HG02852 (cell line): ENCODE measurements at regions not wholly inside any gene's neighbourhood (a gene's known extent, or its start where the extent isn't known, plus 50 kb on each side); places are given as distances from the start of the nearest gene placed in this dataset.
"Not testable (repeated sequence)": the region's sequence is repeated elsewhere in the genome, so short reads cannot be mapped to it uniquely, and the experiment has no call there.

Experiments used
- ATAC-seq: cut with Tn5 transposase; IDR thresholded peaks from one replicate; pipeline ENCODE4 v1.9.1; 2021; ENCODE audit warnings: mild to moderate bottlenecking, moderate library complexity; ENCODE audit not compliant: unreplicated experiment

GRCh38 chr22:25281675-25282345, 62.4 kb downstream of the CRYBB2 start:
- ATAC-seq: no peak

- no peak for ATAC-seq
Measured at GRCh38 chr22:25282346-25282670, 62.9 kb downstream of the CRYBB2 start.

- no peak for ATAC-seq
Measured at GRCh38 chr22:25282671-25283561, 63.5 kb downstream of the CRYBB2 start.

- ATAC-seq: not testable (repeated sequence)
Measured at GRCh38 chr22:25288481-25288880, 69.0 kb downstream of the CRYBB2 start.

GRCh38 chr22:25301912-25302311, 82.5 kb downstream of the CRYBB2 start:
- ATAC-seq: not testable (repeated sequence)

- not testable (repeated sequence) for ATAC-seq
Measured at GRCh38 chr22:25309586-25309985, 90.1 kb downstream of the CRYBB2 start.

DNA sequence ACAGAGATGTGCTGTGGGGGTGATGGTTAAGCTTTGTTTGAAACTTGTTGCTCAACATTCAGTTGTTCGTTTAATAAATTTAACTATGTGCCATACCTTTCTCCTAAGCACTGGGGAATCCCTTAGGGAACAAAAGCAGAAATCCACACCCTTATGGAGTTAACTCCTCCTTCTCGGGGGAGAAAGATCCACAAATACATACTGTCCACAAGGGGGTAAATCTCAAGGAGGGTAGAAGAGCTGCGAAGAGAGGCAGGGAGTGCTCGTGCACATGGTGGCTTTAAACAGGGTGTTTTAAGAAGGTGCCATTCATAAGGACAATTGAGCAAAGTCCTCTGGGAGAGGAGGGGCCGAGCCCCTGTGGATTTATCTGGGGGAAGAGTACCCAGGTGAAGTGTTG, 92.5 kb downstream of the CRYBB2 start:
- ATAC-seq: not testable (repeated sequence)

DNA sequence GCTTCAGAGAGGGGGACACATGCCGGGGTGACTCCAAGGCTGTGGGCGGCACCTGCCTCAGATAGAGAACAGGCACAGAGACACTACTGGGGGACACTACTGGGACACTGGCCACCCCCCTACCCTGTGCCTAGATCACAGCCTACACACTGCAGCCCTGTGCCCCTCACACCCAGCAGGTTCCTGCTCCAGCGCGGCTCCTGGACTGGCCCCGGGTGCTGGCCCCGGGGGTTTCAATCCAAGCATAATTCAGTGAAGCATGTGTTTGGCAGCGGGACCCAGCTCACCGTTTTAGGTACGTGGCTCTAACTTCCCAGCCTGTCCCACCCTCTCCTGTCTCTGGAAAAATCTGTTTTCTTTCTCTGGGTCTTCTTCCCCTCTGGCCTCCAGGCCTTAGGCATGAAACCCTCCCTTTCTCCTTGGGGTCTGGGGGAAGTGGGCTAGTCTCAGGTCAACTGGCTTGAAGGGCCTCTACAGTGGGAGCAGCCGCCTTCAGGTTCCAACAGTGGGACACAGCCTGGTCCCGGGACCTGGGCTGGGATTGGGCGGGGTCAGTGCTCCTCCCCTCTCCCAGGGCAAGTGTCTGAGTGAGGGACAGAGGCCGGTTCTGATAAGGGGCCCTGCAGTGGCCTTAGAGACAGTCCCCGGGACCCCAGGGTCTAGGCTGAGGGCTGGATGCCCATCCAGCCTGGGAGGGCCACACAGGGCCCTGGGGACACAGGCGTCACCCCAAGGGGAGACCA, 98.8 kb downstream of the CRYBB2 start:
- no peak for ATAC-seq

- ATAC-seq: no peak
Measured at GRCh38 chr22:25327018-25327755, 107.7 kb downstream of the CRYBB2 start.

DNA sequence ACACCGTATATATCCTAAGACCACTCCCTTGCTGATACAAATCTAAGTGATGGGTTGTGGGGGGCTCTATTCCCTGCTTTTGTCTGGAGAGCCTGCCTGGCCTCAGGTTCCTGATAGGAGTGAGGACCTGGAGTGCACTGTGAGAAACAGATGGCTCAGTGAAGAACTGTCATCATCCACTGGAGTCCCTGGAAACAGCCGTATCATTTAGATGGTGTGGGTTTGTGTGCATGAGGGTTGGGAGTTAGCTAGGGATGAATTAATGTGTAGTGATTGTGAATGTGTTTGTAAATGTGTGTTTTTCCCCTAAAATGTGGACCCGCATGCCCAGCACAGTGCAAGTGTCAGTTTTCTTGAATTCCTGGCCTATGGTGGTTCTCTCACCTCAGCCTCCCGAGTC, 111.6 kb downstream of the CRYBB2 start:
- ATAC-seq: no peak

GRCh38 chr22:25331911-25332310, 112.5 kb downstream of the CRYBB2 start:
- not testable (repeated sequence) for ATAC-seq

GRCh38 chr22:25332386-25332785, 112.9 kb downstream of the CRYBB2 start:
- no peak for ATAC-seq

DNA sequence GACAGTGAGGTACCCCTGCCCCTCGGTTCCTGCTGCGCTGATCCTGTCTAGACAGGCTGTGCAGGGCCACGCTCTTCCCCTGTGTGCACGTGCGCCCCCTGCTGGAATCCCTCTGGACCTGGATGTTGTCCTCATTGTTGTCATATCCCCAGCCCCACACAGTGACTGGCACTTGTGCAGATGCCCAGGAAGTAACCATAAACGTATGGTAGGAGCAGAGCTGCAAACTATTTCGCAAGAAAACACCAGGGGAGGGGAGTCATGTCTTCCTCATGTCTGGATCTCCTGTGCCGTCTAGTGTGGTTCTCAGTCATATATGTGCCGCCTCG, 114.7 kb downstream of the CRYBB2 start:
- ATAC-seq: no peak

DNA sequence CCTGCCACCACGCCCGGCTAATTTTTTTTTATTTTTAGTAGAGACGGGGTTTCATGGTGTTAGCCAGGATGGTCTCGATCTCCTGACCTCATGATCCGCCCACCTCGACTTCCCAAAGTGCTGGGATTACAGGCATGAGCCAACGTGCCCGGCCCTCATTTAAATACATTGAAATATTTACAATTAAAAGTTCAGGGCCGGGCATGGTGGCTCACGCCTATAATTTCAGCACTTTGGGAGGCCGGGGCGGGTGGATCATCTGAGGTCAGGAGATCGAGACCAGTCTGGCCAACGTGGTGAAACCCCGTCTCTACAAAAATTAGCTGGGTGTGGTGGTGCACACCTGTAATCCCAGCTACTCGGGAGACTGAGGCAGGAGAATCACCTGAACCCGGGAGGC, 115.2 kb downstream of the CRYBB2 start:
- not testable (repeated sequence) for ATAC-seq

DNA sequence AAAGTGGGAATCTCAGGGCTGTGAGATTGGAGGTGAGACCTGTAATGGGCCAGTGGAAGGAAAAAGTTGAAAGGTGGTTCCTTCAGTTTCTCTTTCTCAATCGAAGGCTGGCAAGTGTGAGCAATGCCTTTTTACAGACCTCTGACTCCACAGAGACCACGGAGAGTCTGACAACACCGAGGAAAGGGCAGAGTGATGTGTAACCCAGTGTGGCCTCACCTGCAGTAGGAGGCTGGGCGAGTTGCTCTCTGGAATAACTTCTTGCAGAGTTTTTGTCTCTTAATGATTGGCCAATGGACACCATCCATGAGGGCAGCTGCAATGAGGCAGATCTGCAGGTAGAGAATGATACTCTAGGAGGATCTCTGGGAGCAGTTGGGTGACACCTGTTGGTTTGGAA, 115.8 kb downstream of the CRYBB2 start:
- not testable (repeated sequence) for ATAC-seq

DNA sequence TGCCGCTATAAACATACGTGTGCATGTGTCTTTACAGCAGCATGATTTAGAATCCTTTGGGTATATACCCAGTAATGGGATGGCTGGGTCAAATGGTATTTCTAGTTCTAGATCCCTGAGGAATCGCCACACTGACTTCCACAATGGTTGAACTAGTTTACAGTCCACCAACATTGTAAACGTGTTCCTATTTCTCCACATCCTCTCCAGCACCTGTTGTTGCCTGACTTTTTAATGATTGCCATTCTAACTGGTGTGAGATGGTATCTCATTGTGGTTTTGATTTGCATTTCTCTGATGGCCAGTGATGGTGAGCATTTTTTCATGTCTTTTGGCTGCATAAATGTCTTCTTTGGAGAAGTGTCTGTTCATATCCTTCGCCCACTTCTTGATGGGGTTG, 121.1 kb downstream of the CRYBB2 start:
- not testable (repeated sequence) for ATAC-seq

DNA sequence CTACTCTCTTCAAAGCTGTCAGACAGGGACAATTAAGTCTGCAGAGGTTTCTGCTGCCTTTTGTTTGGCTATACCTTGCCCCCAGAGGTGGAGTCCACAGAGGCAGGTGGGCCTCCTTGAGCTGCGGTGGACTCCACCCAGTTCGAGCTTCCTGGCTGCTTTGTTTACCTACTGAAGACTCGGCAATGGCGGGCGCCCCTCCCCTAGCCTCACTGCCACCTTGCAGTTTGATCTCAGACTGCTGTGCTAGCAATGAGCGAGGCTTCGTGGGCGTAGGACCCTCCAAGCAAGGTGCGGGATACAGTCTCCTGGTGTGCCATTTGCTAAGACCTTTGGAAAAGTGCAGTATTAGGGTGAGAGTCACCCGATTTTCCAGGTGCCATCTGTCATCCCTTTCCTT, 124.9 kb downstream of the CRYBB2 start:
- ATAC-seq: not testable (repeated sequence)

DNA sequence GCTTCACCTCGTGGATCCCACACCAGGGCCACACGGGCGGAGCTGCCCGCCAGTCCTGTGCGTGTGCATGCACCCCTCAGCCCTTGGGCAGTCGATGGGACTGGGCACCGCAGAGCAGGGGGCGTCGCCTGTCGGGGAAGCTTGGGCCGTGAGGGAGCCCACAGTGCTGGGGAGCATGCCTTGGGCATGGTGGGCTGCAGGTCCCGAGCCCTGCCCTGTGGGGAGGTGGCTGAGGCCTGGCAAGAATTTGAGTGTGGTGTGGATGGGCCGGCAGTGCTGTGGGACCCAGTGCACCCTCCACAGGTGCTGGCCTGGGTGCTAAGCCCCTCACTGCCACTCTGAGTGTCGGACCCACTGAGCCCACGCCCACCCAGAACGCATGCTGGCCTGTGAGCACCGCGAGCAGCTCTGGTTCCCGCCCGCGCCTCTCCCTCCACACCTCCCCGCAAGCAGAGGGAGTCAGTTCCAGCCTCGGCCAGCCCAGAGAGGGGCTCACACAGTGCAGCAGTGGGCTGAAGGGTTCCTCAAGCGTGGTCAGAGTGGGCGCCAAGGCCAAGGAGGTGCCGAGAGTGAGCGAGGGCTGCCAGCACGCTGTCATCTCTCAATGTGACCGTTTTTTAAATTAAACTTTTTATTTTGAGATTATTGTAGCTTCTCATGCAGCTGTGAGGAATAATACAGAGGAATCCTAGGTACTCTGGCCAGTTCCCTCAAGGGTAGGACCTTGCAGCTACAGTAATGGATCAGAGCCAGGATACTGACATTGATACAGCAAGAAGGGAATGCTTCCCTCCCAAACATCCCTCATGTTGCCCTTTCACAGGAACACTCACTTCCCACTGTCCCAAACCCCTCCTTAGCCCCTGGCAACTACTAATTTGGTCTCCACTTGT, 127.7 kb downstream of the CRYBB2 start:
- no peak for ATAC-seq

DNA sequence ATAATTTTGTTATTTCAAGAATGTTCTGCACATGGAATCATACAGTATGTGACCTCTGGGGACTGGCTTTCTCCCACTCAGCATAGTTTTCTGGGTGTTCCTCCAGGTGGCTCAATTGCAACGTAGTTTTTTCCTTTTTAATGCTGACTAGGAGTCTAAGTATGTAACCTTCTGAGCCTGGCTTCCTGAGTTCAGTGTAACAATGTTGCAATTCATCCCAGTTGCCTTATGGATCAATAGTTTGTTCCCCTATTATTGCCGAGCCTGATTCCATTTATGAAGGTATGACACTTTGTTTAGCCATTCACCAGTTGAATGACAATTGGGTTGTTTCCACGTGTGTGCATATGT, 128.3 kb downstream of the CRYBB2 start:
- no peak for ATAC-seq

DNA sequence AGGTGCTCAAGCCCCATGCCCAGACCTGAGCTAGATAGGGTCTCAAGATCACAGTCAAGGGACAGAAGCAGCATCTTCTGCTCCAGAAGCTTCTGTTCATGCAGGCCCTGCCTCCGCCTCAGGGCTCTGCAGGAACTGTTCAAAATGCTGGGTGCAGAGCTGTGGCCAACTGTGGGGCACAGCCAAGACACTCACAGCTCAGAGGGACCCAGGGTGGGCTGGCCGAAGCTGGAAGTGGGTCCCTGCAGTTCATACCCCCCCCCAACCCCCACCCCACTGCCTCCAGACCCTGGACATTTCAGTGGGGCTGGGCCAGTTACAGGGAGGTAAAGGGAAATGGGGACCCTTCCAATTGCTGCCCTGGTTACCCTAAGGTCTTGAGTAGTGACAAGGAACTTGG, 129.0 kb downstream of the CRYBB2 start:
- ATAC-seq: no peak
